NAMALWA (cell line): ENCODE measurements at regions not wholly inside any gene's neighbourhood (a gene's known extent, or its start where the extent isn't known, plus 50 kb on each side); places are given as distances from the start of the nearest gene placed in this dataset.
A peak's percentile ranks its signal among the peaks of the same experiment; 100 is the strongest.

Experiments used
- DNase-seq: peaks from one replicate; pipeline ENCODE4 v3.0.0-alpha.2; 2015; ENCODE audit warnings: low spot score

DNA sequence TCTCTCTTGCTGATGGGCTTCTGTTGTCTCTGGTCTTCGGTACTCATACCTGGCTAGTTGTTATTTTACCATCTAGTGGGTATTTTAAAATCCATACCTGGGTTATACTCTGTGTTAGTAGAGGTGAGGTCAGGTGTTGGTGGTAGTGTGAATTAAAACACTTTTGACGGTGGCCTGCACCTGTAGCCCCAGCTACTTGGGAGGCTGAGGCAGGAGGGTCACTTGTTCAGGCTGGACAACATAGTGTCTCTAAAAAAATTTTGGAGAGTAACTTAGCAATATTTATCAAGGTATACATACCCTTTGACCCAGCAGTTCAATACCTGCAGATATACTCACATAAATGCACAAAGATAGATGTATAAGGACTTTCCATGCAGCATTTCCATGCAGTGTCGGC lies 55.4 kb downstream of the GSX1 start:
- DNase-seq = no peak

DNA sequence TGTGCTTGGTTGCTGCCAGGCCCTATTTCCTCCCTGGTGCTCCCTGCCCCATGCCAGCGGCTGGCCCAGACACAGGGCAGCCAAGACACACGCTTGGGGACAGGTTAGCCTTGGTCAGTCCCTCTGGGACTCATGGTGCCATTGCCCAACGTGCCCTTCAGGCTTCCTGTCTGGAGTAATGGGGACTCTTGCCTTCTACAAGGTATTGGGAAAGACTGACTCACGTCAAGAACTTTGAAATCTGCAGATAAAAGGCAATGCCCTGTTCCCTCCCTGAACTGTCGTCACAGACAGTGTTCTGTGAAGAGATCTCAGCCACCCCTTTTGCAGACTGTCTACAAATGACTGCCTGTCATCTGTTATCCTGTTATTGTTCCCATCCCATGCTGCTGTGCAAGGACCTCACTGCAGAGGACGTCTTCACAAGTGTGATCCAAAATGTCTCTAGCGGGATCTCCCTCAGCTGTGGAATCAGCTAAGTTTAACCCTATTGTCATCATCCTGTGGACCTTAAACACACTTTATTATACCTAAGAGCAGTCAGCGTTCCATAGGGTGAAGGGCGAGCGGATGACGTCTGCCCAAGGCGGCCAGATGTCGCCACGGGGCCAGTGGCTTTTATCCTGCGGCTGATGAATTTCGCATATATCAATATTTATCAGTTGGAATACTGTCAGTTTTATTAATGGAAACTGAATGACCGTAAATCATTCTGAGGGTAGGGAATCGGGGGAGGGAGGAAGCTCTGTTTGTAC lies 59.0 kb downstream of the GSX1 start:
- DNase-seq = no peak

DNA sequence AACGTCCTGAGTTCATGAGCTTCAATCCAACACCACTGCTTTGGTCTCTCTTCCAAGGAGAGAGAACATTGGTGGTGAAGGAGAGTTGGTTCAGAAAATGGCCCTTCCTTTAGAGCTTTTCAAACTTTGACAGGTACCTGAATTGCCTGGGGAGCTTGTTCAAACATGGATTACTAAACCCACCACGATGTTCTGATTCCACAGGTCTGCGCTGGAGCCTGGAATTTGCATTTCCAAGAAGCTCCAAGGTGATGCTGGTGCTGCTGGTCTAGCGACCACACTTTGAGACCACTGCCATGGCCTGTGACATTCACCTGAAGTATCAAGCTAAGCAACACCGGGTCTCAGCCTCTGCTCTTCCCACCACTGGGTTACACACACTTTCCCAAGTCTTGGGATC lies 60.2 kb downstream of the GSX1 start:
- DNase-seq = no peak

DNA sequence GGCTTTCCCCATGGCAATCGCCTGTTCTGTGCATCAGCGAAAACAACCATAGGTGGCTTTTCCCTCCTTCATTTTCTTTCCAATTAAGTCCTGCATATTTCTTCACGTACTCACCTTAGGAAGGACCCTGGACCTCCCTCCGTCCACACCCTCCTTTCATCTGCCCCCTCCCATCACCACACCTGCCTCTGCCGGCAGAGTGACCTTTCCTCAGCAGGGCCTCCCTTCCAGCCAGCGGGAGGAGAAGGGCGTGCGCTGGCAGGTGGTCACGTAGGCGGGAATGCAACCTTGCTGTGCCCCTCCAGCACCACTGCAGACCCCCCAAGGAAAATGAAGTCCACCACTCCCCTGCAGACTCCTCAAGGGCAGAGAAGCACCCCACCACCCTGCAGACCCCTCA lies 61.1 kb downstream of the GSX1 start:
- DNase-seq = no peak

DNA sequence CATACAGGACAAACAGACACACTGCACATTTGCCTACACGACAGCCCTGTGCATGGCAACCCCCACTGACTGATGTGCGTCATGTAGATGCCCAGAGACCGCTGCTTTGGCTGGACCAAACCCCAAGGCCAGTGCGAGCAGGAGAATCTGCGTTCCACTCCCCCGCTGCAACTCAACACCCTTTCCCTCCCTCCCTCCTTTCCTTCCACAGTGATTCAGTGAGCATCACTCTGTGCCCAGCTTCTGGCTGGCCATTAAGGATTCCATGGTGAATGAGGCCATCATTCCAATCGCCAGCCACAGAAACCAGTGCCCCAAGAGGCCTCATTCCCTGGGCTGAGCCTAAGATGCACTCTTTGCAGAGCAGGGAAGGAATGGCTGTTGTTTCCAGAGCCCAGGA lies 61.6 kb downstream of the GSX1 start:
- DNase-seq = no peak

DNA sequence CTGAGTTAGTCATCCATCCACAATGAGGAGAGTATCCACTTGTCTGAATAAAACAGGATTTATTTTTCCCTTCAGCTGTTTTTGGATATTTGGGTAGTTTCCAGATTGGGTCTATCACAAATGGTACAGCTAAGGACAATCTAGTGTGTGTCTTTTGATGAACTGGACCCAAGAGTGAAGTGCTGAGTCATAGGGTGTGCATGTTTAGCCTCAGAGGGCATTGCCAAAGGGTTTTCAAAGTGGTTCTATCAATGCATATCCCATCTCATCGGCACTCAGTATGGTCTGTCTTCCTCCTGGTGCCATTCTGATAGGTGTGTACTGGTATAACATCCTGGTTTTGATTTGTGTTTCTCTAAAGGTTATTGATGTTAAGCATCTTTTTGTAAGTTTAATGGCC lies 62.3 kb downstream of the GSX1 start:
- DNase-seq = no peak

DNA sequence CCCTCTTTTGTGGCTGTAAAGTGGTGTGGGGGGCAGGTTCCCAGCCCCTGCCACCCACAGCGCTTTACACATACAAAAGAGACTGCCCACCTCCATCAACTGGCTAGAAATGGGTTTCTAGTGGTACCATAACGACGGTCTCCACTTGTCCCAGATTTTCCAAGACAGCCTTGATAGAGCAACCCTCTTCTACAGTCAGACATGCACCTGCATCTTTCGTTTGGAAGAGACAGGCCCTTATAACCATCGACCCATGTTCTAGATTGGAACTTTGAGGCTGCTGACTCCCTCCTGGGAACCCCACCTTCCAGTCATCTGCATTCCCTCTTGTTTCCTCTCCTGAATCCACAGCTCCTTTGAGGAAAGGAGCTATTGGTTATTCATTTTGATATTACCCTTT lies 63.1 kb downstream of the GSX1 start:
- DNase-seq = no peak

DNA sequence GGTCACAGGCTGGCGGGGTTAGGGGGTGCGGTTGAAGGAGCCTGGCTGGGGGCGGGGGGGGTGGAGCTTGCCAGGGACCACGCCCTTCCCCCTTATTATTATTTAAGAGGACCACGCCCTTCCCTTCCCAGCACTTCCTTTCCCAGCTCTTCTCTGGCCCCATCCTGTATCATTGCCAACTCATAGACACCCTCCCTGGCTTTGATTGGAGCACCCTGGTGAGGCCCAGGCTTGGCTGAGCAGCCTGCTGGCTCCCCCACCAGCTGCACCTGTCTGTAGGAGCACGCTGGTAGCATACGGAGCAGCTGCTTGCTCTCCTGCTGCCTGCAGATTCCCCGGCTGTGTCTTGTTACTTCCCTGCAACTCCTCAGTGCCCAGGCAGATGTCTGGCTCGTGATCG lies 62.5 kb upstream of the PDX1 start:
- no peak for DNase-seq

DNA sequence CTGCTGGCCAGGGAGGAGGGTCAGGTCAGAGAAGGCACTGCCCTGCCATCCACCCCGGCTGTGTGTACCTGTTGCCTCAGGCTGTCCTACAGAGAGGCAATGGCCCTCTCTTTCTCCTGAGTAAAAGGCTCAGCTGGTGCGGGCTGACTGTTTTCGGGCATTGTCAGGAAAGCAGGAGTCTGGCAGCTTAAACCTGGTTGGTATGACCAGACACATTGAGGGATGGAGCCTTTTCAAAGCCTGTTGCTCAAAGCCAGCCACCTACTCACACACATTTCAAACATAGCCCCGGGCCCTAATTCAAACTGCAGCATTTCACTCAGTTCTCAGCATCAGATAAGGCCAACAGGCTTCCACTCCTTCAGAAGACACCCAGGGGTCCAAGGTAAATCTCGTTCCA lies 61.8 kb upstream of the PDX1 start:
- no peak for DNase-seq

DNA sequence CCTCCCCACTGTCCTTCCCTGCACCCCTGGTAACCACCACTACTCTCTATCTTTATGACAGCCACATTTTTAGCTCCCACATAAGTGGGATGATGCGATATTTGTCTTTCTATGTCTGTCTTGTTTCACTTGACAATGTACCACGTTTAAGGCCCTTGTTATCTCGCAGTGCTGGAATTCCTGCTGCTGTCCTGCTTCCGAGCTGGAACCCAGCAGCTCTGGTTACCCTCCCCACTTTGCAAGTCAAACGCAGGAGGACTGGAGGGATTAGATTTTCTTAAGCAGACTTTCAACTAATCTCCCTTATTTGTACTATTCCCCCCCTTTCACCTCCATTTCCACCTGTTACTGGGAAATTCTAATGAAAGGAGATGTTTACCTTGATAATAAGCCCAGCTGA lies 59.1 kb upstream of the PDX1 start:
- no peak for DNase-seq

DNA sequence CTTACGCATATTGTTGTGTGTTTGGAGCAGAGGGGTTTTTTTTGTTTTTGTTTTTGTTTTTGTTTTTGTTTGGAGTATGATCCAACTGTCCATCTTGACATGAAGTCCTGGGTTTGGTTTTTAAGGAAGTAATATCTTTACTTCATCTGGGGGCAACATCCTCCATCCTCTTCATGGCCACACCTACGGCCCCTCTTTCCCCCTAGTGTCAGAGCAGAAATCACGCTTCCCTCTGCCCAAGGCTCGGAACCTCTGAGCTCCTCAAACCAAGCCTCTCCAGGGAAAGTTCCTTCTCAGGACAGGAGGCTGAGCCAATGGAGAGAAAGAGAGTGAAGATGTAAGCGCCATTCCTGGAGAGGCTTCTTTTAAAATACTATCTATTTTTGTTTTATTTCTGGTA lies 58.6 kb upstream of the PDX1 start:
- no peak for DNase-seq

DNA sequence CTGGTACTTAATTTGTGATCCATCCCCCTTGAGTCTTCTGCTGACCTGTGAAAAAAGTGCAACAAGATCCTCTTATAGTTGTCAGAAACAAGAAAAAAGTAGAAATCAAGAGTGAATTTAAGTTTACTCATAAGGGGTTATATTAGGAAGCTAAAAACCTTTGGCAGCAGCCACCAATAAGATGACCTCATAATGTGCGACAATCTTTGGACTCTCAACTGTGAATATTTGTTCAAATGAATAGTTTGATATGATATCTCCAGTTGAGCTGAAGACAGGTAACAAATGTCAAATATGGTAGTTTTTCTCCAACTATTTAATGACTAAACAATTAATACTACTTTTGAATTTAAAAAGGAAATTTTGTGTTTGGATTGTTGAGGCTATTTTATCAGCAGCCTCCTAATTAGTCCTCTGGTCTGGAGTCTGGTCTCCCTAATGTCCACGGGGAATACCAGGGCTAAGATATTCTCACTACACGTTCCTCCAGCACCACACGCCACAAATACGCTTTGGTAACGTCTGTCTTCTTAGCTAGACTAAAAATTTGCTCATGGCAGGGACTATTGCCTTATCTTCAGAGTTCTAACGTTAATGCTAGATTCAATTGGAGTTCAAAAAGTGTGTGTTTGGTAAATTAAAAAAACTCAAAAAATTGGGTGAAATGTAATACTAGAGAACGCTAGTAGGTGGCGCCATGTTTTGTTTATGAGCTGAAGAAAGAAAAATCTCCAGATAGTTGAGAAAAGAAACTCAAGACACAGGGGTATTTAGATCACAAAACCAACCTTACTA lies 51.0 kb upstream of the PDX1 start:
- DNase-seq = peak; percentile 58

DNA sequence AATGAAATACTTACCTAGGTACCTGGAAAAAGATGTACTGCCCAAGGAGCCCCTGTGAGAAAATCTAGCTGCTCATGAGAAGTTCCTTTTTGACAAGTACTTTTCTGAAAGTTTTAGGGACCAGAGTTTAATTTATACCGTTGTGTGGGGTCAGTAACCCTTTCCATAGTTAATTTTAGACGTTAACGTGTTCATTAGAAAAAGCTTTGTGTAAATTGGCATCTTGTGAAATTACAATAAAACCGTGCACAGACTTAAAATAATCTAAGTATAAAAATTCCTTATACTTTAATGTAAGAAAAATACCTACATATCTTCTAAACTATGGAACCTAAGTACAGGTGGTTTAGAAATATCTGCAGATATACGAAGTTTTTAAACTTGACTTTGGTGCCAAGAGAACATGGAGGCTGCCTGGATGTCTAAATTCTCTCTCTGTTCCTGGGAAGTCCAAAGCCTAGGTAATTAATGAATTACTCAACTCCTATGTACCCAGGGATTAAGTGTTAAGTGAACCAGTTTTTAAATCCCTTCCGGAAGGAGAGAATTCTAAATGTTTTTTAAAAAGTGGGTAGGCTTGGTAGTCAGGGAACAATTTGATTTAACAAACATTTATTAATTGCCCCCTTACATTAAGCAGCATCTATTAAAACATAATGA lies 50.2 kb upstream of the PDX1 start:
- no peak for DNase-seq
